H1 (cell line): ENCODE measurements at regions not wholly inside any gene's neighbourhood (a gene's known extent, or its start where the extent isn't known, plus 50 kb on each side); places are given as distances from the start of the nearest gene placed in this dataset.

Experiments
- ZNF274 ChIP-seq: IDR thresholded peaks from 2 replicates; pipeline ENCODE4 v1.7.0; 2012; ENCODE audit warnings: low read length, borderline replicate concordance; ENCODE audit errors: extremely low read depth

- TF ChIP-seq ZNF274, result no peak
Measured at GRCh38 chr9:100686420-100686819, 108.5 kb downstream of the CAVIN4 start (continued).
